Ovary (tissue), 7 donors: ENCODE measurements at regions not wholly inside any gene's neighbourhood (a gene's known extent, or its start where the extent isn't known, plus 50 kb on each side); places are given as distances from the start of the nearest gene placed in this dataset.

ENCODE experiments used
- DNase-seq, 5 donors: peaks; one replicate each; pipeline ENCODE4 v3.0.0-alpha.2; 2019 to 2020
- H3K27ac ChIP-seq, 2 donors: fragments of 200-600 bp; one replicate each; pipeline versions ENCODE4 v1.5.1 to v1.8.0; 2019 to 2022
- H3K27me3 ChIP-seq: fragments of 200-600 bp; one replicate; pipeline ENCODE4 v1.8.0; 2022
- H3K36me3 ChIP-seq: fragments of 200-600 bp; sonication (generic); one replicate; pipeline ENCODE4 v1.5.1; 2019
- H3K4me1 ChIP-seq: one replicate; pipeline ENCODE4 v1.8.1; 2013; ENCODE audit warnings: mild to moderate bottlenecking, moderate library complexity; ENCODE audit not compliant: insufficient read depth
- H3K4me3 ChIP-seq: fragments of 200-600 bp; sonication (generic); one replicate; pipeline ENCODE4 v1.5.1; 2017
- H3K9me3 ChIP-seq, 2 donors: fragments of 200-600 bp in 1 of 2; sonication (generic) in 1 of 2; one replicate each; pipeline versions ENCODE4 v1.5.1 to v1.8.1; 2013 to 2019; ENCODE audit warnings: mild to moderate bottlenecking in 1 of 2, moderate library complexity in 1 of 2
- CTCF ChIP-seq, 3 donors: fragments of 450-650 bp in 2 of 3; fragments of 200-600 bp in 1 of 3; IDR thresholded peaks; one replicate each; pipeline versions ENCODE4 v1.5.1 to v1.8.0; 2016 to 2022; ENCODE audit warnings: antibody characterized with exemption in 3 of 3, mild to moderate bottlenecking in 1 of 3
- EP300 ChIP-seq: sonication (generic); formaldehyde crosslinking; IDR thresholded peaks from one replicate; pipeline ENCODE4 v1.6.1; 2017; ENCODE audit warnings: antibody characterized with exemption
- POLR2A ChIP-seq: fragments of 450-650 bp; IDR thresholded peaks from one replicate; pipeline ENCODE4 v1.6.1; 2017; ENCODE audit warnings: antibody characterized with exemption, mild to moderate bottlenecking, moderate library complexity
- WGBS, 3 donors: extraction: QIAGEN DNeasy Blood & Tissue Kit in 1 of 3; methylation state at CpG; one replicate each; pipeline versions ENCODE4 v1.1.5 to v1.1.7; 2013 to 2017; 5-methylcytosine and 5-hydroxymethylcytosine counted together
- intact Hi-C, 4 donors: fragments of 100-400 bp; cut with DNase I; formaldehyde crosslinking; loops; one replicate each; pipeline versions ENCODE4 v1.11.0 to v1.15.1; 2022 to 2023
- donor health status: DM: no; HTN: no; CAD: no; lungs with moderate emphysema.
- donor health status: DM: no; HTN: no; CAD: no.
- donor health status: Bipolar disorder and iron deficiency.
- donor health status: DM: no; HTN: no; CAD: no.
- donor health status: DM: yes; HTN: yes; CAD: no.

GRCh38 chr18:1455605-1456004 is 550.9 kb downstream of the ADCYAP1 start:
- H3K27me3 ChIP-seq: no peaks in the 10 kb centered on the region
- DNase-seq: no peak
- H3K27ac ChIP-seq: no peak overlapping the region
- H3K4me1 ChIP-seq: no peaks in the 10 kb centered on the region
- intact Hi-C loops: no loop called here
- H3K9me3 ChIP-seq: no peaks in the 10 kb centered on the region
- TF ChIP-seq CTCF (IDR thresholded peaks at IDR 0.05) (no peak), POLR2A (no peak), EP300 (no peak)
- no peak overlapping the region for H3K4me3 ChIP-seq
- no peaks in the 10 kb centered on the region for H3K36me3 ChIP-seq

- Histone ChIP-seq H3K9me3 (no peaks in the 10 kb centered on the region), H3K27ac (no peak overlapping the region), H3K27me3 (no peaks in the 10 kb centered on the region), H3K36me3 (no peaks in the 10 kb centered on the region), H3K4me3 (no peak overlapping the region), H3K4me1 (no peaks in the 10 kb centered on the region)
- intact Hi-C loops: no loop called here
- TF ChIP-seq POLR2A (no peak), CTCF (IDR thresholded peaks at IDR 0.05) (no peak), EP300 (no peak)
- no peak for DNase-seq
- 39 to 79% (median 66%) methylated on average over 4 of the region's 4 CpGs for WGBS, 3 donors
Observed at GRCh38 chr18:1458547-1458946, 553.9 kb downstream of the ADCYAP1 start.

GRCh38 chr18:1463981-1464380 is 559.3 kb downstream of the ADCYAP1 start:
- no peak overlapping the region for H3K27ac ChIP-seq
- no peaks in the 10 kb centered on the region for H3K27me3 ChIP-seq
- H3K36me3 ChIP-seq: no peaks in the 10 kb centered on the region
- 67 to 80% (median 75%) methylated on average over 4 of the region's 4 CpGs for WGBS, 3 donors
- no peak overlapping the region for H3K4me3 ChIP-seq
- intact Hi-C loops: no loop called here
- no peaks in the 10 kb centered on the region for H3K9me3 ChIP-seq
- no peaks in the 10 kb centered on the region for H3K4me1 ChIP-seq
- TF ChIP-seq POLR2A: no peak
- DNase-seq: no peak

GRCh38 chr18:1464444-1465217 is 560.0 kb downstream of the ADCYAP1 start:
- intact Hi-C loops: no loop called here
- no peaks in the 10 kb centered on the region for H3K36me3 ChIP-seq
- no peak overlapping the region for H3K4me3 ChIP-seq
- DNase-seq: no peak
- TF ChIP-seq POLR2A (no peak), EP300 (no peak), CTCF (IDR thresholded peaks at IDR 0.05) (no peak)
- no peaks in the 10 kb centered on the region for H3K27me3 ChIP-seq
- no peak overlapping the region for H3K27ac ChIP-seq
- H3K4me1 ChIP-seq: no peaks in the 10 kb centered on the region
- no peaks in the 10 kb centered on the region for H3K9me3 ChIP-seq
- WGBS, 3 donors: 32 to 66% (median 53%) methylated on average over 4 of the region's 4 CpGs

- Histone ChIP-seq H3K9me3 (no peaks in the 10 kb centered on the region), H3K36me3 (no peaks in the 10 kb centered on the region), H3K4me3 (no peak overlapping the region), H3K4me1 (no peaks in the 10 kb centered on the region), H3K27ac (no peak overlapping the region), H3K27me3 (no peaks in the 10 kb centered on the region)
- TF ChIP-seq POLR2A: no peak
- TF ChIP-seq EP300: no peak
- TF ChIP-seq CTCF (IDR thresholded peaks at IDR 0.05): no peak
- DNase-seq: no peak
- 88 to 95% (median 91%) methylated on average over 3 of the region's 3 CpGs for WGBS, 3 donors
- intact Hi-C loops: no loop called here
Observed at GRCh38 chr18:1466035-1466434, 561.4 kb downstream of the ADCYAP1 start.
